CD14-positive monocyte (primary cell): ENCODE measurements at regions not wholly inside any gene's neighbourhood (a gene's known extent, or its start where the extent isn't known, plus 50 kb on each side); places are given as distances from the start of the nearest gene placed in this dataset.

Source experiments
- DNase-seq, 3 donors: peaks; one replicate each; pipeline ENCODE4 v3.0.0-alpha.2; 2011 to 2022
- H2AFZ ChIP-seq: 2 replicates; pipeline ENCODE4 v1.6.0; 2012; ENCODE audit warnings: mild to moderate bottlenecking, low read depth, low read length, inconsistent platforms; ENCODE audit not compliant: insufficient read depth, poor library complexity, severe bottlenecking
- H3K27ac ChIP-seq, 2 donors: 1 replicate in 1 of 2; 2 replicates in 1 of 2; pipeline ENCODE4 v1.5.1; 2012 to 2013; ENCODE audit warnings: low read length in 2 of 2, control low read depth in 1 of 2, inconsistent platforms in 1 of 2, low read depth in 1 of 2, mild to moderate bottlenecking in 1 of 2
- H3K27me3 ChIP-seq, 2 donors: one replicate each; pipeline versions ENCODE4 v1.6.0 to v1.6.1; 2011 to 2013; ENCODE audit warnings: low read length in 2 of 2; ENCODE audit not compliant: control insufficient read depth in 2 of 2, insufficient read depth in 2 of 2
- H3K36me3 ChIP-seq, 2 donors: replicated peaks in 1 of 2; 1 replicate in 1 of 2; 2 replicates in 1 of 2; pipeline versions ENCODE4 v1.5.1 to v1.6.1; 2012 to 2013; ENCODE audit warnings: low read length in 2 of 2, control low read depth in 1 of 2, inconsistent platforms in 1 of 2, mild to moderate bottlenecking in 1 of 2; ENCODE audit not compliant: insufficient read depth in 2 of 2, control insufficient read depth in 1 of 2
- H3K4me1 ChIP-seq, 2 donors: 1 replicate in 1 of 2; 2 replicates in 1 of 2; pipeline versions ENCODE4 v1.5.1 to v1.6.1; 2012 to 2013; ENCODE audit warnings: low read length in 2 of 2, control low read depth in 1 of 2, inconsistent platforms in 1 of 2, mild to moderate bottlenecking in 1 of 2, moderate library complexity in 1 of 2; ENCODE audit not compliant: insufficient read depth in 2 of 2, control insufficient read depth in 1 of 2
- H3K4me2 ChIP-seq: replicated peaks from 2 replicates; pipeline ENCODE3; 2012; ENCODE audit warnings: low read length, moderate library complexity, mild to moderate bottlenecking; ENCODE audit not compliant: poor library complexity, severe bottlenecking; ENCODE audit errors: extremely low read depth
- H3K4me3 ChIP-seq, 3 experiments: fragments of 200-600 bp in 1 of 3; sonication (generic) in 1 of 3; replicated peaks in 1 of 3; 1 replicate in 2 of 3; 2 replicates in 1 of 3; pipeline ENCODE4 v1.5.1; 2011 to 2013; ENCODE audit warnings: low read length in 3 of 3, mild to moderate bottlenecking in 3 of 3, control low read depth in 2 of 3, low read depth in 2 of 3, inconsistent platforms in 1 of 3, moderate library complexity in 1 of 3
- H3K79me2 ChIP-seq: 2 replicates; pipeline ENCODE4 v1.6.0; 2012; ENCODE audit warnings: mild to moderate bottlenecking, control low read depth, inconsistent platforms, low read length, moderate library complexity; ENCODE audit not compliant: insufficient read depth
- H3K9ac ChIP-seq: 2 replicates; pipeline ENCODE4 v1.6.0; 2017; ENCODE audit warnings: low read length, mild to moderate bottlenecking; ENCODE audit not compliant: insufficient read depth, poor library complexity, severe bottlenecking
- H3K9me3 ChIP-seq, 2 donors: replicated peaks in 1 of 2; 1 replicate in 1 of 2; 2 replicates in 1 of 2; pipeline versions ENCODE4 v1.5.1 to v1.6.1; 2012 to 2013; ENCODE audit warnings: low read length in 2 of 2, control low read depth in 1 of 2; ENCODE audit not compliant: control insufficient read depth in 1 of 2, insufficient read depth in 1 of 2
- H4K20me1 ChIP-seq: 2 replicates; pipeline ENCODE4 v1.6.0; 2012; ENCODE audit warnings: mild to moderate bottlenecking, low read length, control low read depth, moderate library complexity; ENCODE audit not compliant: insufficient read depth
- H3K27ac Mint-ChIP-seq, 7 donors: one replicate each; pipeline ENCODE4 v1.8.0; 2020; ENCODE audit warnings: mild to moderate bottlenecking in 7 of 7, mixed read lengths in 7 of 7, moderate library complexity in 6 of 7, inconsistent platforms in 2 of 7
- H3K27me3 Mint-ChIP-seq, 3 donors: one replicate each; pipeline ENCODE4 v1.8.0; 2021 to 2022; ENCODE audit warnings: low read depth in 3 of 3, mild to moderate bottlenecking in 3 of 3, mixed read lengths in 3 of 3, moderate library complexity in 3 of 3, inconsistent platforms in 1 of 3
- H3K36me3 Mint-ChIP-seq, 2 donors: one replicate each; pipeline ENCODE4 v1.8.0; 2020; ENCODE audit warnings: mixed read lengths in 2 of 2, inconsistent platforms in 1 of 2, mild to moderate bottlenecking in 1 of 2
- H3K4me1 Mint-ChIP-seq: one replicate; pipeline ENCODE4 v1.8.0; 2020; ENCODE audit warnings: mild to moderate bottlenecking, mixed read lengths
- H3K4me3 Mint-ChIP-seq, 2 donors: one replicate each; pipeline ENCODE4 v1.8.0; 2020; ENCODE audit warnings: mild to moderate bottlenecking in 2 of 2, mixed read lengths in 2 of 2, moderate library complexity in 1 of 2
- H3K9me3 Mint-ChIP-seq, 7 donors: one replicate each; pipeline ENCODE4 v1.8.0; 2020 to 2022; ENCODE audit warnings: mixed read lengths in 7 of 7, mild to moderate bottlenecking in 6 of 7, moderate library complexity in 6 of 7, inconsistent platforms in 2 of 7
- WGBS: methylation state at CpG from one replicate; pipeline ENCODE4 v1.1.5; 2013; ENCODE audit warnings: missing lambda C conversion rate; ENCODE audit not compliant: insufficient coverage; 5-methylcytosine and 5-hydroxymethylcytosine counted together
- intact Hi-C, 2 donors: fragments of 100-400 bp; cut with micrococcal nuclease; formaldehyde crosslinking; loops; one replicate each; pipeline versions ENCODE4 v1.15.0 to v1.15.1; 2023
- TF ChIP-seq, protein P1 (sequence below): fragments of 200-600 bp; IDR thresholded peaks from one replicate; pipeline ENCODE4 v1.8.0; 2022; ENCODE audit warnings: antibody characterized with exemption, mild to moderate bottlenecking

DNA sequence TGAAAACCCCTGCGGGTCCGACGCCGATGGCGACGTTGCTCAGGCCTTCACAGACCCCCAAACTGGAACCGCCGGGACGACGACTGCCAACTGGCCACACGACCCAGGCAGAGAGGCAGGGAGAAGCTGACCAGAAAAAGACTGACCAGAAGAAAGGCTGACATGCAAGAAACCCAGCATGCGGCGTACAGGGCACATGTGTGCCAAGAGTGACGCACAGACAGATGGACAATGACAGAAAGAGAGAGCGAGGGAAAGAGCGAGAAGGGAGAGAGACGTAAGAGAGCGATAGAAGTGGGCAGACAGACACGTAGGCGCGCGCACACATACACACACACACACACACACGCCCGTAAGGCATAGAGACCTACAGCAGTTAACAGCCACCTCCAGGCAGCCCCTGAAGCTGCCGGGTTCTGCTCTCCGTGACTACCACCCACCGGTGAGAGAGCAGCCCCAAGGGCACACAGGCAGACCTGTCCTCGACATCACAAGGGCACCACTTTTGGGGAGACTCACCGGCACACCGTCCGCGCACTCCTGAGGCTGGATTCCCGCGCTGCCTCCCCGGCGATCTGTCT, 67.2 kb upstream of the ZNF527 start:
- no peak overlapping the region for H3K27ac ChIP-seq
- no peak overlapping the region for H3K4me2 ChIP-seq
- Mint-ChIP-seq H3K36me3 (no peaks in the 10 kb centered on the region), H3K4me1 (peaks cover 3% of the 10 kb centered on the region), H3K27me3 (peaks cover 4 to 5% (median 4%) of the 10 kb centered on the region in 3 donors), H3K27ac (no peak overlapping the region), H3K4me3 (no peak overlapping the region), H3K9me3 (peaks cover 37 to 48% (median 46%) of the 10 kb centered on the region in 7 donors)
- no peaks in the 10 kb centered on the region for H3K4me1 ChIP-seq
- peaks cover 48 to 51% of the 10 kb centered on the region in 2 donors for H3K9me3 ChIP-seq
- intact Hi-C loops, result no loop called here
- H4K20me1 ChIP-seq, result no peaks in the 10 kb centered on the region
- H3K4me3 ChIP-seq, result no peak overlapping the region
- WGBS, result 59% methylated on average over 27 of the region's 36 CpGs
- H3K9ac ChIP-seq, result no peak overlapping the region
- no peaks in the 10 kb centered on the region for H3K27me3 ChIP-seq
- H3K79me2 ChIP-seq, result no peaks in the 10 kb centered on the region
- no peak for DNase-seq
- TF ChIP-seq, protein P1, sequence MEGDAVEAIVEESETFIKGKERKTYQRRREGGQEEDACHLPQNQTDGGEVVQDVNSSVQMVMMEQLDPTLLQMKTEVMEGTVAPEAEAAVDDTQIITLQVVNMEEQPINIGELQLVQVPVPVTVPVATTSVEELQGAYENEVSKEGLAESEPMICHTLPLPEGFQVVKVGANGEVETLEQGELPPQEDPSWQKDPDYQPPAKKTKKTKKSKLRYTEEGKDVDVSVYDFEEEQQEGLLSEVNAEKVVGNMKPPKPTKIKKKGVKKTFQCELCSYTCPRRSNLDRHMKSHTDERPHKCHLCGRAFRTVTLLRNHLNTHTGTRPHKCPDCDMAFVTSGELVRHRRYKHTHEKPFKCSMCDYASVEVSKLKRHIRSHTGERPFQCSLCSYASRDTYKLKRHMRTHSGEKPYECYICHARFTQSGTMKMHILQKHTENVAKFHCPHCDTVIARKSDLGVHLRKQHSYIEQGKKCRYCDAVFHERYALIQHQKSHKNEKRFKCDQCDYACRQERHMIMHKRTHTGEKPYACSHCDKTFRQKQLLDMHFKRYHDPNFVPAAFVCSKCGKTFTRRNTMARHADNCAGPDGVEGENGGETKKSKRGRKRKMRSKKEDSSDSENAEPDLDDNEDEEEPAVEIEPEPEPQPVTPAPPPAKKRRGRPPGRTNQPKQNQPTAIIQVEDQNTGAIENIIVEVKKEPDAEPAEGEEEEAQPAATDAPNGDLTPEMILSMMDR, result no peak
- no peaks in the 10 kb centered on the region for H3K36me3 ChIP-seq
- H2AFZ ChIP-seq, result no peak overlapping the region

DNA sequence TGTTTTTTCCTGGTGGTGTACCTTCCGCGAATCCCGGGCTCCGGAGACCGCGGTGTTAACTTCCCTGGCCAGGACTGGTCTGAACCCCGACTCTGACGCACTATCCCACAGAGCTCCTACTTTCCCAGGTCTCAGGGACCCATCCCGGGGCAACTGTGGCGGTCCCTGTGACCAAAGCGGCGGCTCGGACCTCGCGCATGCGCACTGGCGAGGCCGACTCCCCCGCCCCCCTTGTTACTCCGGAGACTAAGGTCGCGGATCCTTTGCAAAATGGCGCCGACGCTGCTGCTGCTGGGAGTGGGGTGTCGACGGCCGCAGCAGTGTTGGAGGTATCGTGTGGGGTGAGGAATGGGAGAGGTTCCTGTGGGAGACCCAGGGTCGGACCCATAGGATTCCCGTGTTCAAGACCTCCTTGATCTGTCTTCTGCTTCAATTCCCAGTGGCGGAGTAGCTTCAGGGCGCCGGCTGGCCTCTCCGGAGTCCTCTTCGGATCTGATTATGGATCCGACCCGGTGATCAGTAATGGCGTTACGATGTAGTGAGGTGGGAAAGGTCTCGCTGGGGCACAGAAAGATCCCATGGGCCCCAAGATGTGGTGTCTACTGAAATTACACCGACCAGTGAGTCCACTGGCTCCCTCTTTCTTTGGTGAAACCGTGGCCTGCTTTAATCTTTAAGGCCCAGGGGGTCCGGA, 66.6 kb upstream of the ZNF527 start:
- Histone ChIP-seq H3K27ac (no peak overlapping the region), H2AFZ (no peak overlapping the region), H3K4me1 (no peaks in the 10 kb centered on the region), H3K79me2 (no peaks in the 10 kb centered on the region), H3K4me2 (no peak overlapping the region), H3K9ac (no peak overlapping the region), H3K36me3 (no peaks in the 10 kb centered on the region), H4K20me1 (no peaks in the 10 kb centered on the region), H3K4me3 (no peak overlapping the region), H3K27me3 (no peaks in the 10 kb centered on the region), H3K9me3 (peaks cover 54 to 55% of the 10 kb centered on the region in 2 donors)
- DNase-seq, result no peak
- Mint-ChIP-seq H3K4me3 (peak overlapping the region in 1 of 2 donors; percentile 31), H3K27me3 (peaks cover 4 to 5% (median 4%) of the 10 kb centered on the region in 3 donors), H3K27ac (peak overlapping the region in 1 of 7 donors; percentile 85), H3K9me3 (peaks cover 37 to 51% (median 46%) of the 10 kb centered on the region in 7 donors), H3K4me1 (peaks cover 3% of the 10 kb centered on the region), H3K36me3 (no peaks in the 10 kb centered on the region)
- 48% methylated on average over 34 of the region's 44 CpGs for WGBS
- intact Hi-C loops, result no loop called here
- TF ChIP-seq, protein P1, result no peak
